ENCODE measurements at regions not wholly inside any gene's neighbourhood (a gene's known extent, or its start where the extent isn't known, plus 50 kb on each side); places are given as distances from the start of the nearest gene placed in this dataset.
"Not testable (repeated sequence)": the region's sequence is repeated elsewhere in the genome, so short reads cannot be mapped to it uniquely, and the experiment has no call there.

GRCh38 chr10:80017186-80017585 is 61.3 kb upstream of the TMEM254 start:
- 84% methylated on average over 7 of the region's 8 CpGs for WGBS (ENCODE audit: insufficient coverage)
- H4K20me1 ChIP-seq (ENCODE audit: control insufficient read depth, insufficient read depth, low read length, poor library complexity, severe bottlenecking); H3K9me3 ChIP-seq (ENCODE audit: control extremely low read depth in 1 of 3, control insufficient read depth in 2 of 3, insufficient read depth in 1 of 3, low read length in 2 of 3); H2AFZ ChIP-seq (ENCODE audit: insufficient read depth, low read depth, low read length, poor library complexity, severe bottlenecking); H3K36me3 ChIP-seq (replicated peaks in 1 of 2; ENCODE audit: control extremely low read depth in 1 of 2, control insufficient read depth in 1 of 2, extremely low read depth in 1 of 2, insufficient read depth in 2 of 2, low read length in 1 of 2); H3K4me3 Mint-ChIP-seq; H3K9me3 Mint-ChIP-seq (ENCODE audit: insufficient read depth); H3K27me3 ChIP-seq (replicated peaks in 1 of 4; ENCODE audit: control extremely low read depth in 1 of 4, control insufficient read depth in 3 of 4, insufficient read depth in 4 of 4, low read length in 3 of 4); H3K9ac ChIP-seq (ENCODE audit: low read length); H3K4me2 ChIP-seq (replicated peaks; ENCODE audit: low read depth, low read length, poor library complexity, severe bottlenecking); H3K27me3 Mint-ChIP-seq; H3K4me1 Mint-ChIP-seq; H3K4me1 ChIP-seq (ENCODE audit: control insufficient read depth in 2 of 2, insufficient read depth in 2 of 2, low read length in 2 of 2); ATAC-seq (ENCODE audit: low read depth); H3K27ac ChIP-seq (ENCODE audit: low read length in 2 of 2); H3K27ac Mint-ChIP-seq; intact Hi-C loops (cut with micrococcal nuclease); H3K79me2 ChIP-seq (ENCODE audit: control insufficient read depth, insufficient read depth, low read length); POLR2A ChIA-PET; H3K4me3 ChIP-seq (ENCODE audit: control extremely low read depth in 1 of 5, extremely low read depth in 1 of 5, insufficient read depth in 1 of 5, low read depth in 2 of 5, low read length in 4 of 5); DNase-seq: not testable (repeated sequence)
- CTCF ChIA-PET, result interaction anchor here (0.7 kb wide), 1 partner anchor 17 kb away, joined by 5 read pairs; no protein-coding TSS in a partner anchor

GRCh38 chr10:80015911-80016830 is 62.3 kb upstream of the TMEM254 start:
- Mint-ChIP-seq H3K4me1 (no peaks in the 10 kb centered on the region), H3K27me3 (peaks cover 4% of the 10 kb centered on the region), H3K27ac (no peak overlapping the region), H3K4me3 (no peak overlapping the region), H3K9me3 (ENCODE audit: insufficient read depth) (no peaks in the 10 kb centered on the region)
- ChIA-PET POLR2A (no interaction called here), CTCF (no interaction called here)
- no peak overlapping the region for H3K4me3 ChIP-seq (ENCODE audit: control extremely low read depth in 1 of 5, extremely low read depth in 1 of 5, insufficient read depth in 1 of 5, low read depth in 2 of 5, low read length in 4 of 5)
- TF ChIP-seq EZH2 (IDR thresholded peaks at IDR 0.05; ENCODE audit: borderline replicate concordance, insufficient read depth, low read depth, low read length, poor library complexity, severe bottlenecking), result no peak
- TF ChIP-seq CTCF (IDR thresholded peaks at IDR 0.05), result no peak
- WGBS (ENCODE audit: insufficient coverage), result 57% methylated on average over 2 of the region's 6 CpGs
- intact Hi-C loops (cut with micrococcal nuclease), result no loop called here
- no peaks in the 10 kb centered on the region for H4K20me1 ChIP-seq (ENCODE audit: control insufficient read depth, insufficient read depth, low read length, poor library complexity, severe bottlenecking)
- H3K79me2 ChIP-seq (ENCODE audit: control insufficient read depth, insufficient read depth, low read length), result no peaks in the 10 kb centered on the region
- no peak overlapping the region for H2AFZ ChIP-seq (ENCODE audit: insufficient read depth, low read depth, low read length, poor library complexity, severe bottlenecking)
- DNase-seq, result no peak
- no peak overlapping the region for H3K27ac ChIP-seq (ENCODE audit: low read length in 2 of 2)
- H3K36me3 ChIP-seq (replicated peaks in 1 of 2; ENCODE audit: control extremely low read depth in 1 of 2, control insufficient read depth in 1 of 2, extremely low read depth in 1 of 2, insufficient read depth in 2 of 2, low read length in 1 of 2), result no peaks in the 10 kb centered on the region
- H3K4me2 ChIP-seq (replicated peaks; ENCODE audit: low read depth, low read length, poor library complexity, severe bottlenecking), result no peak overlapping the region
- H3K9ac ChIP-seq (ENCODE audit: low read length), result no peak overlapping the region
- no peak for ATAC-seq (ENCODE audit: low read depth)
- H3K27me3 ChIP-seq (replicated peaks in 1 of 4; ENCODE audit: control extremely low read depth in 1 of 4, control insufficient read depth in 3 of 4, insufficient read depth in 4 of 4, low read length in 3 of 4), result no peaks in the 10 kb centered on the region
- H3K4me1 ChIP-seq (ENCODE audit: control insufficient read depth in 2 of 2, insufficient read depth in 2 of 2, low read length in 2 of 2), result no peaks in the 10 kb centered on the region
- no peaks in the 10 kb centered on the region for H3K9me3 ChIP-seq (ENCODE audit: control extremely low read depth in 1 of 3, control insufficient read depth in 2 of 3, insufficient read depth in 1 of 3, low read length in 2 of 3)

- H3K4me1 Mint-ChIP-seq; POLR2A ChIA-PET; H3K9me3 ChIP-seq (ENCODE audit: control extremely low read depth in 1 of 3, control insufficient read depth in 2 of 3, insufficient read depth in 1 of 3, low read length in 2 of 3); H3K27ac ChIP-seq (ENCODE audit: low read length in 2 of 2); H2AFZ ChIP-seq (ENCODE audit: insufficient read depth, low read depth, low read length, poor library complexity, severe bottlenecking); H3K4me3 ChIP-seq (ENCODE audit: control extremely low read depth in 1 of 5, extremely low read depth in 1 of 5, insufficient read depth in 1 of 5, low read depth in 2 of 5, low read length in 4 of 5); H3K4me3 Mint-ChIP-seq; H3K27me3 ChIP-seq (replicated peaks in 1 of 4; ENCODE audit: control extremely low read depth in 1 of 4, control insufficient read depth in 3 of 4, insufficient read depth in 4 of 4, low read length in 3 of 4); H3K36me3 ChIP-seq (replicated peaks in 1 of 2; ENCODE audit: control extremely low read depth in 1 of 2, control insufficient read depth in 1 of 2, extremely low read depth in 1 of 2, insufficient read depth in 2 of 2, low read length in 1 of 2); H3K4me1 ChIP-seq (ENCODE audit: control insufficient read depth in 2 of 2, insufficient read depth in 2 of 2, low read length in 2 of 2); H3K27me3 Mint-ChIP-seq; CTCF ChIA-PET; DNase-seq; intact Hi-C loops (cut with micrococcal nuclease); H4K20me1 ChIP-seq (ENCODE audit: control insufficient read depth, insufficient read depth, low read length, poor library complexity, severe bottlenecking); H3K79me2 ChIP-seq (ENCODE audit: control insufficient read depth, insufficient read depth, low read length); H3K4me2 ChIP-seq (replicated peaks; ENCODE audit: low read depth, low read length, poor library complexity, severe bottlenecking); H3K9me3 Mint-ChIP-seq (ENCODE audit: insufficient read depth); H3K9ac ChIP-seq (ENCODE audit: low read length); ATAC-seq (ENCODE audit: low read depth); H3K27ac Mint-ChIP-seq: not testable (repeated sequence)
- 87% methylated on average over 2 of the region's 4 CpGs for whole genome bisulfite sequencing (ENCODE audit: insufficient coverage)
Observed at GRCh38 chr10:80013139-80013538, 64.2 kb upstream of the SFTPD start.
